GM19035 (cell line): ENCODE measurements at regions not wholly inside any gene's neighbourhood (a gene's known extent, or its start where the extent isn't known, plus 50 kb on each side); places are given as distances from the start of the nearest gene placed in this dataset.

Experiments
- ATAC-seq: cut with Tn5 transposase; IDR thresholded peaks from one replicate; pipeline ENCODE4 v1.9.1; 2021; ENCODE audit not compliant: unreplicated experiment

DNA sequence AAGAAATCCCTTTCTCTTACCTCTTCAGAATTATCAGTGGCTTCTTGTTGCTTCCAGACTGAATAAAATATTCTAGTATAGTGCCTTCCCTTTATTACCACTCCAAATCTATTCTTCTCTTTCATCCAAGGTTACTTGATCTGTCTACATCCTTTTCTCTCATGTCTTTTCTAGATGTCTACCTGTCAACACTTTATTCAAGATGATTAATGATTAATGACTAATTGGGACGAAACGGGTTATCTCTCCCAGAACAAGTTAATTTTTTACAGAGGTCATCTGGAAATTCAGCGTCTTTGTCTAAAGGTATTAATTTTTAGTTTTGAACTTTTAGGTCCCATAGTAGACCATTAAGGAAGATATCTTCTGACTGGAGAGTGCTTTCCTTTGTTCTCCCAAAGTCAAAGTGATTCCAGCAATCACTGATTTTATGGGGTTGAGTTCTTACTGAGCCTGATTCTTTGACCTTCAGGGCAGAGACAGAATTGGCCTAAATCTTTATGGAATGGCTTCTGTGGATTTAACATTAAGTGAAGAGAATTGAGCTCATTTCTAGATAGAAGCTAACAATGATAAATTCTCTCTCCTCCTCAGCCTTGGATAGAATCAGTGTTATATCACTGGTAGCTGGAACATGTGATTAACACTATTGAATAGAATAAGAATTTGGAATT lies 335.4 kb upstream of the TEX13C start:
- no peak for ATAC-seq

GRCh38 chrX:124986284-124986683 lies 333.4 kb upstream of the TEX13C start:
- ATAC-seq: no peak

DNA sequence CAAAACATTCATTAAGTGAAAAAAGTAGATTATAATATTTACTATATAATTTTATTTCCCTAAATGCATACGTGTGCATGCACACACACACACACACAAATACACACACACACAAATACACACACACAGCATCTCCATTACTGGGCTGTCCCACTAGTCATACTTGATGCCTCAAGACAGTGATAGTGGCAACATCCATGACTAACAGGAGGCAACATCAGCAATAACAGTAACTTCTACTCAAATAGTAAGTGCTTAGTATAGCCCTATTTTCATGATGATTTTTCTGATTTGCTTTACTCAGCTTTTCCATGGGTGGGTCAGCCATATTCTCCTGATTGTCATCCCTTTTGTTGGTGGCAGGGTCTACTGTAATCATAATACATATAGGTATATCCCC lies 325.9 kb upstream of the TEX13C start:
- no peak for ATAC-seq

DNA sequence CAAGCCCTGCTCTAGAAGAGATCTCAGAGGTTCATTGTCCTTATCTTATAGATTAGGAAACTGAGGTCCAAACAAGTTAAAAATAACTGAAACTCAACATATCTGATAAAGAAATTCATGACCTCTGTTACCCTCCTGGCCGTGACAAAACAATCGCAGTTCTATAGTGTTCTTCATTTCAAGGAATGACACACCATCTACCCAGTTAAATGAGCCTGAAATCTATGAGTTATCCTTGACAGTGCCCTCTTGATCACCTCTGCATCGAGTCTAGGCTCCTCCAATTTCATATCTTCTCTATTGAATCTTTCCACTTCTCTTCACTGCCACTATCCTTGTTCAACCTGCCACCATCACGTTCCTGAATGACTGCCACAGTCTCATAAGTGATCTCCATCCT lies 325.3 kb upstream of the TEX13C start:
- no peak for ATAC-seq

GRCh38 chrX:125003746-125004446 lies 315.8 kb upstream of the TEX13C start:
- ATAC-seq: no peak

DNA sequence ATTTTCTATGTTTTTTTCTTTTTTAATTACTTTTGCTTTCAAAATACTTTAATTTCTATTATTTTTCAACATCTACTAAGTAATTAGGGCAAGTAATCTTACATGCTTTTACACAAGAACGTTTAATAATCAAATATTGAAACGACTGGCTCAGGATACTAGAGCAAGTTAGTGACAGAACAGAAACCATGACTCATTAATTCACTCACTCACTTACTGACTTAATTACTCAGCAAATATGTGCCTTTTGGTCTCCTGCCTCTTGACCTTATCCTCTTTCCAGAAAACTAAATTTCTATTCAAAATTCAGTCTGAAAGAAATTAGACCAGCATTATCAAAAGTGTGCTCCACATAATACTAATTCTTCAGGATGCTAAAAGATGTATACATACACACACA lies 314.9 kb upstream of the TEX13C start:
- no peak for ATAC-seq

GRCh38 chrX:125005863-125006262 lies 313.8 kb upstream of the TEX13C start:
- ATAC-seq: no peak

- no peak for ATAC-seq
Measured at GRCh38 chrX:125006704-125007103, 313.0 kb upstream of the TEX13C start.

DNA sequence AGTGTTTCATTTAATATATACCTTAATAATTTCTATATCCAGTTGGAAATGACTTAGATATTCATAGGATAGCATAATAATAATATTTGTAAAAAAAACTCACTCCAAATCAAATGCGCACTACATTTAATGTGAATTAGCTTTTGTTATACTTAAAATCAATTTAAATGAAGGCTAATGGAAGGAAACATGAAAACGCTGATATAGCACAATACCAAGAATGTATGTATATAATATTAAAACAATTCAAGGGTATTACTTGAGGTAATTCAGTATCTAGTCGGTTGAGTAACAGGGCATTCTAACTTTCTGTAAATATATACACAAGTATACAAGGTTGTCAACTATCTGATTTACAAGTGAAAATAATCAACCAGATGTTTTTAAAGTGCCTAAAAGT lies 307.1 kb upstream of the TEX13C start:
- no peak for ATAC-seq

DNA sequence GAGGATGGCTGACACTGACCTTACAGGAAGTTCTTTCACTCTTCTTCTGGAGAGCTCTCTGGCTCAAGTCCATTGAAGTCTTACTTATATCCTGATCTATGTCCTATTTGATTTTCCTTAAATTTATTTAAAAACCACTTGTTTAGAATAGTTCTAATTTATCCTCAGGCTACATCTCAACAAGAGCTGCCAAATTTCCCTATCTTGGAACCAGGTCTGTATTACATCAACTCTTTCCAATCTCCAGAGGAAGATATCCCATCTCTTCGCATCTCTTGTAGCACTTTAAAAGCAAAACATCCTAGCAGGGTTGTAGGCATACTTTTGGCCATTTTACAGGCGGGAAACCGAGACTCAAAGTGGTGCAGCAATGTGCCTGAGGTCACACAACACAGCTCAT lies 290.5 kb upstream of the TEX13C start:
- no peak for ATAC-seq
